H1 (cell line): ENCODE measurements at regions not wholly inside any gene's neighbourhood (a gene's known extent, or its start where the extent isn't known, plus 50 kb on each side); places are given as distances from the start of the nearest gene placed in this dataset.

Source experiments
- CTCF ChIA-PET: fragments of 300-600 bp; sonication (Branson Sonifier 250); formaldehyde crosslinking; loops from one replicate; lab custom pipeline; 2021; ENCODE audit not compliant: partially characterized antibody; lab: Charles Lee
- POLR2A ChIA-PET: fragments of 300-600 bp; sonication (Branson Sonifier 250); formaldehyde crosslinking; loops from one replicate; lab custom pipeline; 2021; ENCODE audit warnings: inconsistent platforms; ENCODE audit not compliant: partially characterized antibody; lab: Charles Lee
- DNase-seq, 2 experiments: peaks; one replicate each; pipeline versions ENCODE4 v3.0.0 to v3.0.0-alpha.2; 2010 to 2022; ENCODE audit warnings: low spot score in 2 of 2, low read depth in 1 of 2, mixed read lengths in 1 of 2
- FAIRE-seq: peaks from 2 replicates; lab custom pipeline; 2011; peaks lifted over from hg19 to GRCh38; lab: Jason Lieb, UNC
- H2AFZ ChIP-seq: 2 replicates; pipeline ENCODE4 v1.8.1; 2012; ENCODE audit warnings: low read length, inconsistent platforms
- H2AK5ac ChIP-seq: 2 replicates; pipeline ENCODE4 v1.6.1; 2013; ENCODE audit warnings: low read depth, low read length
- H2BK120ac ChIP-seq: replicated peaks from 2 replicates; pipeline ENCODE3; 2013; ENCODE audit warnings: low read depth, low read length, inconsistent platforms
- H2BK12ac ChIP-seq: 2 replicates; pipeline ENCODE4 v1.6.1; 2013; ENCODE audit warnings: low read depth, low read length
- H2BK15ac ChIP-seq: 2 replicates; pipeline ENCODE4 v1.6.1; 2013; ENCODE audit warnings: low read length
- H2BK20ac ChIP-seq: 2 replicates; pipeline ENCODE4 v1.6.1; 2013; ENCODE audit warnings: low read length
- H2BK5ac ChIP-seq: 2 replicates; pipeline ENCODE4 v1.6.1; 2013; ENCODE audit warnings: low read depth, low read length
- H3K14ac ChIP-seq: 2 replicates; pipeline ENCODE4 v1.6.1; 2013; ENCODE audit warnings: inconsistent platforms; ENCODE audit not compliant: insufficient read length
- H3K18ac ChIP-seq: 2 replicates; pipeline ENCODE4 v1.6.1; 2013; ENCODE audit warnings: low read length; ENCODE audit errors: extremely low read depth
- H3K23ac ChIP-seq: 2 replicates; pipeline ENCODE4 v1.6.1; 2013; ENCODE audit warnings: inconsistent platforms; ENCODE audit not compliant: insufficient read length
- H3K23me2 ChIP-seq: 2 replicates; pipeline ENCODE4 v1.6.1; 2013; ENCODE audit warnings: low read depth, low read length
- H3K27ac ChIP-seq: 2 replicates; pipeline ENCODE4 v1.6.1; 2011; ENCODE audit warnings: low read depth, low read length, inconsistent platforms
- H3K27me3 ChIP-seq, 4 experiments: replicated peaks in 1 of 4; 1 replicate in 1 of 4; 2 replicates in 3 of 4; pipeline versions ENCODE4 v1.6.1 to v1.8.1; 2011 to 2013; ENCODE audit warnings: low read length in 3 of 4, mild to moderate bottlenecking in 3 of 4, inconsistent platforms in 2 of 4, mixed read lengths in 2 of 4, moderate library complexity in 1 of 4; ENCODE audit not compliant: control insufficient read depth in 3 of 4, insufficient read depth in 3 of 4; ENCODE audit errors: extremely low read depth in 1 of 4
- H3K36me3 ChIP-seq, 4 experiments: 2 replicates each; pipeline versions ENCODE4 v1.6.1 to v1.8.1; 2011 to 2013; ENCODE audit warnings: mild to moderate bottlenecking in 4 of 4, low read length in 3 of 4, moderate library complexity in 2 of 4, control low read depth in 1 of 4, inconsistent platforms in 1 of 4; ENCODE audit not compliant: insufficient read depth in 4 of 4, control insufficient read depth in 2 of 4
- H3K4ac ChIP-seq: replicated peaks from 2 replicates; pipeline ENCODE3; 2013; ENCODE audit warnings: low read length, low read depth, mixed read lengths, inconsistent platforms; ENCODE audit not compliant: insufficient read length
- H3K4me1 ChIP-seq, 4 experiments: replicated peaks in 1 of 4; 1 replicate in 1 of 4; 2 replicates in 3 of 4; pipeline versions ENCODE4 v1.6.1 to v1.8.1; 2011 to 2013; ENCODE audit warnings: low read length in 3 of 4, inconsistent platforms in 2 of 4, mixed read lengths in 1 of 4; ENCODE audit not compliant: insufficient read depth in 4 of 4, control insufficient read depth in 3 of 4
- H3K4me2 ChIP-seq, 2 experiments: 2 replicates each; pipeline versions ENCODE4 v1.6.1 to v1.8.1; 2011 to 2013; ENCODE audit warnings: low read depth in 2 of 2, low read length in 2 of 2, control low read depth in 1 of 2, inconsistent platforms in 1 of 2, mild to moderate bottlenecking in 1 of 2; ENCODE audit not compliant: insufficient read depth in 1 of 2
- H3K4me3 ChIP-seq, 4 experiments: fragments of 200-600, 300-600 bp in 1 of 4; sonication (generic), shearing (Covaris generic), sonication (Bioruptor Twin) in 1 of 4; 2 replicates each; pipeline versions ENCODE4 v1.5.1 to v1.8.1; 2011 to 2016; ENCODE audit warnings: low read length in 4 of 4, low read depth in 3 of 4, control low read depth in 2 of 4, inconsistent platforms in 2 of 4, mild to moderate bottlenecking in 2 of 4, mixed read lengths in 1 of 4, moderate library complexity in 1 of 4; ENCODE audit not compliant: insufficient read depth in 2 of 4; ENCODE audit errors: extremely low read depth in 1 of 4
- H3K56ac ChIP-seq: replicated peaks from 2 replicates; pipeline ENCODE3; 2013; ENCODE audit warnings: low read depth, mild to moderate bottlenecking, mixed read lengths, low read length, inconsistent platforms; ENCODE audit not compliant: insufficient read length
- H3K79me1 ChIP-seq: 2 replicates; pipeline ENCODE4 v1.6.1; 2013; ENCODE audit warnings: low read depth, low read length, control low read depth
- H3K79me2 ChIP-seq, 2 experiments: 2 replicates each; pipeline versions ENCODE4 v1.6.1 to v1.8.1; 2012 to 2013; ENCODE audit warnings: low read length in 2 of 2, mild to moderate bottlenecking in 2 of 2, inconsistent platforms in 1 of 2; ENCODE audit not compliant: insufficient read depth in 2 of 2, control insufficient read depth in 1 of 2
- H3K9ac ChIP-seq, 4 experiments: replicated peaks in 1 of 4; 1 replicate in 1 of 4; 2 replicates in 3 of 4; pipeline versions ENCODE4 v1.6.1 to v1.8.1; 2011 to 2013; ENCODE audit warnings: low read depth in 3 of 4, low read length in 3 of 4, control low read depth in 2 of 4, mild to moderate bottlenecking in 2 of 4, moderate library complexity in 2 of 4, inconsistent platforms in 1 of 4; ENCODE audit errors: extremely low read depth in 1 of 4
- H3K9me3 ChIP-seq, 2 experiments: 2 replicates each; pipeline versions ENCODE4 v1.6.1 to v1.8.1; 2012 to 2013; ENCODE audit warnings: mild to moderate bottlenecking in 2 of 2, moderate library complexity in 2 of 2, control low read depth in 1 of 2, inconsistent platforms in 1 of 2, low read depth in 1 of 2, low read length in 1 of 2, mixed read lengths in 1 of 2; ENCODE audit not compliant: insufficient read depth in 2 of 2
- H4K20me1 ChIP-seq, 2 experiments: replicated peaks in 1 of 2; 2 replicates each; pipeline versions ENCODE3 to v1.8.1; 2011 to 2013; ENCODE audit warnings: inconsistent platforms in 2 of 2, low read length in 2 of 2, mild to moderate bottlenecking in 1 of 2; ENCODE audit not compliant: insufficient read depth in 2 of 2, control insufficient read depth in 1 of 2
- H4K5ac ChIP-seq: 2 replicates; pipeline ENCODE4 v1.6.1; 2013; ENCODE audit warnings: low read length, low read depth, mixed read lengths, inconsistent platforms; ENCODE audit not compliant: insufficient read length
- H4K8ac ChIP-seq: 2 replicates; pipeline ENCODE4 v1.8.0; 2013; ENCODE audit warnings: mild to moderate bottlenecking, moderate library complexity, low read length, inconsistent platforms; ENCODE audit not compliant: insufficient read depth; ENCODE audit errors: extremely low read depth
- H4K91ac ChIP-seq: replicated peaks from 2 replicates; pipeline ENCODE3; 2013; ENCODE audit warnings: low read length, mixed read lengths, inconsistent platforms; ENCODE audit not compliant: insufficient read length
- BCL11A ChIP-seq, 2 experiments: IDR thresholded peaks; one replicate each; pipeline ENCODE4 v1.6.1; 2011; ENCODE audit warnings: low read depth in 2 of 2, low read length in 2 of 2, mild to moderate bottlenecking in 2 of 2
- JUND ChIP-seq: IDR thresholded peaks from 2 replicates; pipeline ENCODE4 v1.6.1; 2011; ENCODE audit warnings: mild to moderate bottlenecking, improper control_type of control experiment, low read length
- PHF8 ChIP-seq: fragments of 200-600 bp; sonication (generic); conservative IDR thresholded peaks from 2 replicates; pipeline ENCODE4 v1.7.1; 2012; ENCODE audit warnings: low read depth, mild to moderate bottlenecking, inconsistent platforms, low read length, moderate library complexity
- ZNF274 ChIP-seq: IDR thresholded peaks from 2 replicates; pipeline ENCODE4 v1.7.0; 2012; ENCODE audit warnings: low read length, borderline replicate concordance; ENCODE audit errors: extremely low read depth
- WGBS, 2 experiments: shearing (Covaris generic) in 1 of 2; methylation state at CpG; one replicate each; pipeline versions ENCODE4 v1.1.6 to v1.1.7; 2013 to 2015; ENCODE audit warnings: low lambda C conversion rate in 2 of 2, mixed read lengths in 2 of 2, inconsistent platforms in 1 of 2, low coverage in 1 of 2, missing lambda C conversion rate in 1 of 2; ENCODE audit not compliant: insufficient replicate concordance in 2 of 2, insufficient coverage in 1 of 2, insufficient read length in 1 of 2; ENCODE audit errors: extremely low coverage in 1 of 2, missing lambda C conversion rate in 1 of 2; 5-methylcytosine and 5-hydroxymethylcytosine counted together

- Histone ChIP-seq H3K23ac (no peak overlapping the region), H3K36me3 (no peaks in the 10 kb centered on the region), H2BK12ac (no peak overlapping the region), H3K27ac (no peak overlapping the region), H3K18ac (no peak overlapping the region), H2AFZ (no peak overlapping the region), H3K79me2 (no peaks in the 10 kb centered on the region), H3K9ac (no peak overlapping the region), H2BK20ac (no peak overlapping the region), H2BK120ac (no peak overlapping the region), H3K27me3 (peaks cover 0 to 1% (median 0%) of the 10 kb centered on the region in 4 experiments; a peak in 1 of 7 replicates), H4K5ac (no peak overlapping the region), H3K79me1 (no peaks in the 10 kb centered on the region), H2AK5ac (no peak overlapping the region), H4K20me1 (no peaks in the 10 kb centered on the region), H3K4ac (no peak overlapping the region), H3K4me3 (no peak overlapping the region), H3K14ac (no peak overlapping the region), H3K56ac (no peak overlapping the region), H3K4me1 (peaks cover 0 to 1% (median 0%) of the 10 kb centered on the region in 4 experiments; a peak in 1 of 7 replicates), H4K8ac (no peak overlapping the region), H3K23me2 (no peaks in the 10 kb centered on the region; the same call in 1 of the 2 replicates), H4K91ac (no peak overlapping the region), H2BK15ac (no peak overlapping the region), H3K4me2 (no peak overlapping the region), H3K9me3 (no peaks in the 10 kb centered on the region), H2BK5ac (no peak overlapping the region)
- TF ChIP-seq JUND (no peak), PHF8 (no peak), ZNF274 (no peak), BCL11A (IDR thresholded peaks at IDR 0.05; ENCODE audit: low read depth in 2 of 2, low read length in 2 of 2) (no peak)
- 94% methylated on average over 3 of the region's 3 CpGs; no CpG with 5 or more reads in 1 of the 2 experiments for WGBS, 2 experiments
- ChIA-PET CTCF (no interaction called here), POLR2A (no interaction called here)
- FAIRE-seq (no peak), DNase-seq (no peak)
These were observed 97.5 kb downstream of the ZNF365 start for GRCh38 chr10:62471711-62472110.
